Suppressor macrophage treated with lipopolysaccharide for 1 hour (primary cell): ENCODE measurements at regions not wholly inside any gene's neighbourhood (a gene's known extent, or its start where the extent isn't known, plus 50 kb on each side); places are given as distances from the start of the nearest gene placed in this dataset.

Experiments used
- DNase-seq, 3 donors: peaks; one replicate each; pipeline ENCODE4 v3.0.0-alpha.2; 2020 to 2022

- no peak for DNase-seq
Measured at GRCh38 chr13:64000321-64000720, 2584.7 kb upstream of the PCDH20 start.

GRCh38 chr13:63999614-64000305, 2584.1 kb upstream of the PCDH20 start:
- DNase-seq: no peak

GRCh38 chr13:63983366-63983765, 2567.7 kb upstream of the PCDH20 start:
- DNase-seq: no peak

- DNase-seq: no peak
Measured at GRCh38 chr13:63979951-63980350, 2564.3 kb upstream of the PCDH20 start.

GRCh38 chr13:63972328-63972727, 2556.7 kb upstream of the PCDH20 start:
- DNase-seq: no peak

GRCh38 chr13:63954683-63955082, 2539.0 kb upstream of the PCDH20 start:
- DNase-seq: no peak

- DNase-seq: no peak
Measured at GRCh38 chr13:63948045-63948444, 2532.4 kb upstream of the PCDH20 start.

- DNase-seq: no peak
Measured at GRCh38 chr13:63944911-63945310, 2529.3 kb upstream of the PCDH20 start.

- no peak for DNase-seq
Measured at GRCh38 chr13:63942372-63942771, 2526.7 kb upstream of the PCDH20 start.

GRCh38 chr13:63938851-63939250, 2523.2 kb upstream of the PCDH20 start:
- no peak for DNase-seq

- no peak for DNase-seq
Measured at GRCh38 chr13:63910511-63910910, 2494.9 kb upstream of the PCDH20 start.

GRCh38 chr13:63909726-63910375, 2494.2 kb upstream of the PCDH20 start:
- no peak for DNase-seq

- no peak for DNase-seq
Measured at GRCh38 chr13:63902141-63902540, 2486.5 kb upstream of the PCDH20 start.

- DNase-seq: no peak
Measured at GRCh38 chr13:63901630-63902029, 2486.0 kb upstream of the PCDH20 start.

- no peak for DNase-seq
Measured at GRCh38 chr13:63900406-63900805, 2484.8 kb upstream of the PCDH20 start.

- DNase-seq: no peak
Measured at GRCh38 chr13:63896321-63896720, 2480.7 kb upstream of the PCDH20 start.

- DNase-seq: no peak
Measured at GRCh38 chr13:63882052-63882451, 2466.4 kb upstream of the PCDH20 start.

- no peak for DNase-seq
Measured at GRCh38 chr13:63880705-63881104, 2465.1 kb upstream of the PCDH20 start.

- DNase-seq: no peak
Measured at GRCh38 chr13:63873936-63874335, 2458.3 kb upstream of the PCDH20 start.

GRCh38 chr13:63864171-63864902, 2448.7 kb upstream of the PCDH20 start:
- DNase-seq: no peak

- DNase-seq: no peak
Measured at GRCh38 chr13:63855457-63856118, 2439.9 kb upstream of the PCDH20 start.

- no peak for DNase-seq
Measured at GRCh38 chr13:63853816-63854215, 2438.2 kb upstream of the PCDH20 start.

GRCh38 chr13:63851526-63851925, 2435.9 kb upstream of the PCDH20 start:
- DNase-seq: no peak
